Tibial nerve (tissue), 3 donors: ENCODE measurements at regions not wholly inside any gene's neighbourhood (a gene's known extent, or its start where the extent isn't known, plus 50 kb on each side); places are given as distances from the start of the nearest gene placed in this dataset.

Experiments
- CTCF ChIP-seq, 5 experiments: fragments of 200-600 bp in 3 of 5; fragments of 450-650 bp in 2 of 5; sonication (generic) in 3 of 5; IDR thresholded peaks; one replicate each; pipeline ENCODE4 v1.5.1; 2016 to 2019; ENCODE audit warnings: antibody characterized with exemption in 5 of 5, mild to moderate bottlenecking in 3 of 5, moderate library complexity in 2 of 5
- POLR2A ChIP-seq, 2 donors: fragments of 450-650 bp; IDR thresholded peaks; one replicate each; pipeline ENCODE4 v1.6.1; 2017; ENCODE audit warnings: antibody characterized with exemption in 2 of 2, mild to moderate bottlenecking in 2 of 2, moderate library complexity in 2 of 2

GRCh38 chr11:106228996-106229395 is 151.5 kb downstream of the AASDHPPT start:
- no peak for TF ChIP-seq CTCF (IDR thresholded peaks at IDR 0.05)
- no peak for TF ChIP-seq POLR2A (IDR thresholded peaks at IDR 0.05)
